H1 (cell line): ENCODE measurements at regions not wholly inside any gene's neighbourhood (a gene's known extent, or its start where the extent isn't known, plus 50 kb on each side); places are given as distances from the start of the nearest gene placed in this dataset.

Experiments used
- CTCF ChIA-PET: fragments of 300-600 bp; sonication (Branson Sonifier 250); formaldehyde crosslinking; loops from one replicate; lab custom pipeline; 2021; ENCODE audit not compliant: partially characterized antibody; lab: Charles Lee
- POLR2A ChIA-PET: fragments of 300-600 bp; sonication (Branson Sonifier 250); formaldehyde crosslinking; loops from one replicate; lab custom pipeline; 2021; ENCODE audit warnings: inconsistent platforms; ENCODE audit not compliant: partially characterized antibody; lab: Charles Lee
- DNase-seq, 2 experiments: peaks; one replicate each; pipeline versions ENCODE4 v3.0.0 to v3.0.0-alpha.2; 2010 to 2022; ENCODE audit warnings: low spot score in 2 of 2, low read depth in 1 of 2, mixed read lengths in 1 of 2
- FAIRE-seq: peaks from 2 replicates; lab custom pipeline; 2011; peaks lifted over from hg19 to GRCh38; lab: Jason Lieb, UNC
- H2AFZ ChIP-seq: 2 replicates; pipeline ENCODE4 v1.8.1; 2012; ENCODE audit warnings: low read length, inconsistent platforms
- H2AK5ac ChIP-seq: 2 replicates; pipeline ENCODE4 v1.6.1; 2013; ENCODE audit warnings: low read depth, low read length
- H2BK120ac ChIP-seq: replicated peaks from 2 replicates; pipeline ENCODE3; 2013; ENCODE audit warnings: low read depth, low read length, inconsistent platforms
- H2BK12ac ChIP-seq: 2 replicates; pipeline ENCODE4 v1.6.1; 2013; ENCODE audit warnings: low read depth, low read length
- H2BK15ac ChIP-seq: 2 replicates; pipeline ENCODE4 v1.6.1; 2013; ENCODE audit warnings: low read length
- H2BK20ac ChIP-seq: 2 replicates; pipeline ENCODE4 v1.6.1; 2013; ENCODE audit warnings: low read length
- H2BK5ac ChIP-seq: 2 replicates; pipeline ENCODE4 v1.6.1; 2013; ENCODE audit warnings: low read depth, low read length
- H3K14ac ChIP-seq: 2 replicates; pipeline ENCODE4 v1.6.1; 2013; ENCODE audit warnings: inconsistent platforms; ENCODE audit not compliant: insufficient read length
- H3K18ac ChIP-seq: 2 replicates; pipeline ENCODE4 v1.6.1; 2013; ENCODE audit warnings: low read length; ENCODE audit errors: extremely low read depth
- H3K23ac ChIP-seq: 2 replicates; pipeline ENCODE4 v1.6.1; 2013; ENCODE audit warnings: inconsistent platforms; ENCODE audit not compliant: insufficient read length
- H3K23me2 ChIP-seq: 2 replicates; pipeline ENCODE4 v1.6.1; 2013; ENCODE audit warnings: low read depth, low read length
- H3K27ac ChIP-seq: 2 replicates; pipeline ENCODE4 v1.6.1; 2011; ENCODE audit warnings: low read depth, low read length, inconsistent platforms
- H3K27me3 ChIP-seq, 4 experiments: replicated peaks in 1 of 4; 1 replicate in 1 of 4; 2 replicates in 3 of 4; pipeline versions ENCODE4 v1.6.1 to v1.8.1; 2011 to 2013; ENCODE audit warnings: low read length in 3 of 4, mild to moderate bottlenecking in 3 of 4, inconsistent platforms in 2 of 4, mixed read lengths in 2 of 4, moderate library complexity in 1 of 4; ENCODE audit not compliant: control insufficient read depth in 3 of 4, insufficient read depth in 3 of 4; ENCODE audit errors: extremely low read depth in 1 of 4
- H3K36me3 ChIP-seq, 4 experiments: 2 replicates each; pipeline versions ENCODE4 v1.6.1 to v1.8.1; 2011 to 2013; ENCODE audit warnings: mild to moderate bottlenecking in 4 of 4, low read length in 3 of 4, moderate library complexity in 2 of 4, control low read depth in 1 of 4, inconsistent platforms in 1 of 4; ENCODE audit not compliant: insufficient read depth in 4 of 4, control insufficient read depth in 2 of 4
- H3K4ac ChIP-seq: replicated peaks from 2 replicates; pipeline ENCODE3; 2013; ENCODE audit warnings: low read length, low read depth, mixed read lengths, inconsistent platforms; ENCODE audit not compliant: insufficient read length
- H3K4me1 ChIP-seq, 4 experiments: replicated peaks in 1 of 4; 1 replicate in 1 of 4; 2 replicates in 3 of 4; pipeline versions ENCODE4 v1.6.1 to v1.8.1; 2011 to 2013; ENCODE audit warnings: low read length in 3 of 4, inconsistent platforms in 2 of 4, mixed read lengths in 1 of 4; ENCODE audit not compliant: insufficient read depth in 4 of 4, control insufficient read depth in 3 of 4
- H3K4me2 ChIP-seq, 2 experiments: 2 replicates each; pipeline versions ENCODE4 v1.6.1 to v1.8.1; 2011 to 2013; ENCODE audit warnings: low read depth in 2 of 2, low read length in 2 of 2, control low read depth in 1 of 2, inconsistent platforms in 1 of 2, mild to moderate bottlenecking in 1 of 2; ENCODE audit not compliant: insufficient read depth in 1 of 2
- H3K4me3 ChIP-seq, 4 experiments: fragments of 200-600, 300-600 bp in 1 of 4; sonication (generic), shearing (Covaris generic), sonication (Bioruptor Twin) in 1 of 4; 2 replicates each; pipeline versions ENCODE4 v1.5.1 to v1.8.1; 2011 to 2016; ENCODE audit warnings: low read length in 4 of 4, low read depth in 3 of 4, control low read depth in 2 of 4, inconsistent platforms in 2 of 4, mild to moderate bottlenecking in 2 of 4, mixed read lengths in 1 of 4, moderate library complexity in 1 of 4; ENCODE audit not compliant: insufficient read depth in 2 of 4; ENCODE audit errors: extremely low read depth in 1 of 4
- H3K56ac ChIP-seq: replicated peaks from 2 replicates; pipeline ENCODE3; 2013; ENCODE audit warnings: low read depth, mild to moderate bottlenecking, mixed read lengths, low read length, inconsistent platforms; ENCODE audit not compliant: insufficient read length
- H3K79me1 ChIP-seq: 2 replicates; pipeline ENCODE4 v1.6.1; 2013; ENCODE audit warnings: low read depth, low read length, control low read depth
- H3K79me2 ChIP-seq, 2 experiments: 2 replicates each; pipeline versions ENCODE4 v1.6.1 to v1.8.1; 2012 to 2013; ENCODE audit warnings: low read length in 2 of 2, mild to moderate bottlenecking in 2 of 2, inconsistent platforms in 1 of 2; ENCODE audit not compliant: insufficient read depth in 2 of 2, control insufficient read depth in 1 of 2
- H3K9ac ChIP-seq, 4 experiments: replicated peaks in 1 of 4; 1 replicate in 1 of 4; 2 replicates in 3 of 4; pipeline versions ENCODE4 v1.6.1 to v1.8.1; 2011 to 2013; ENCODE audit warnings: low read depth in 3 of 4, low read length in 3 of 4, control low read depth in 2 of 4, mild to moderate bottlenecking in 2 of 4, moderate library complexity in 2 of 4, inconsistent platforms in 1 of 4; ENCODE audit errors: extremely low read depth in 1 of 4
- H3K9me3 ChIP-seq, 2 experiments: 2 replicates each; pipeline versions ENCODE4 v1.6.1 to v1.8.1; 2012 to 2013; ENCODE audit warnings: mild to moderate bottlenecking in 2 of 2, moderate library complexity in 2 of 2, control low read depth in 1 of 2, inconsistent platforms in 1 of 2, low read depth in 1 of 2, low read length in 1 of 2, mixed read lengths in 1 of 2; ENCODE audit not compliant: insufficient read depth in 2 of 2
- H4K20me1 ChIP-seq, 2 experiments: replicated peaks in 1 of 2; 2 replicates each; pipeline versions ENCODE3 to v1.8.1; 2011 to 2013; ENCODE audit warnings: inconsistent platforms in 2 of 2, low read length in 2 of 2, mild to moderate bottlenecking in 1 of 2; ENCODE audit not compliant: insufficient read depth in 2 of 2, control insufficient read depth in 1 of 2
- H4K5ac ChIP-seq: 2 replicates; pipeline ENCODE4 v1.6.1; 2013; ENCODE audit warnings: low read length, low read depth, mixed read lengths, inconsistent platforms; ENCODE audit not compliant: insufficient read length
- H4K8ac ChIP-seq: 2 replicates; pipeline ENCODE4 v1.8.0; 2013; ENCODE audit warnings: mild to moderate bottlenecking, moderate library complexity, low read length, inconsistent platforms; ENCODE audit not compliant: insufficient read depth; ENCODE audit errors: extremely low read depth
- H4K91ac ChIP-seq: replicated peaks from 2 replicates; pipeline ENCODE3; 2013; ENCODE audit warnings: low read length, mixed read lengths, inconsistent platforms; ENCODE audit not compliant: insufficient read length
- BRCA1 ChIP-seq: IDR thresholded peaks from 2 replicates; pipeline ENCODE4 v1.6.1; 2012; ENCODE audit warnings: low read depth, low read length, improper control_type of control experiment
- CBX8 ChIP-seq: fragments of 300-800, 300-1000 bp; sonication (generic); IDR thresholded peaks from 2 replicates; pipeline ENCODE4 v1.7.1; 2016; ENCODE audit warnings: low read depth, low read length, borderline replicate concordance
- EZH2 ChIP-seq: fragments of 200-600 bp; sonication (generic); IDR thresholded peaks from 2 replicates; pipeline ENCODE4 v1.7.1; 2012; ENCODE audit warnings: low read depth, mild to moderate bottlenecking, moderate library complexity, low read length, inconsistent platforms; ENCODE audit not compliant: severe bottlenecking
- HDAC2 ChIP-seq, 2 experiments: fragments of 300-600 bp in 1 of 2; sonication (generic) in 1 of 2; IDR thresholded peaks; 2 replicates each; pipeline ENCODE4 v1.6.1; 2011 to 2012; ENCODE audit warnings: low read depth in 2 of 2, low read length in 2 of 2, mild to moderate bottlenecking in 2 of 2, moderate library complexity in 2 of 2, borderline replicate concordance in 1 of 2, inconsistent platforms in 1 of 2
- JUND ChIP-seq: IDR thresholded peaks from 2 replicates; pipeline ENCODE4 v1.6.1; 2011; ENCODE audit warnings: mild to moderate bottlenecking, improper control_type of control experiment, low read length
- KDM1A ChIP-seq: fragments of 200-600, 300-600 bp; sonication (generic); IDR thresholded peaks from 2 replicates; pipeline ENCODE4 v1.7.1; 2016; ENCODE audit warnings: mild to moderate bottlenecking, low read length, borderline replicate concordance
- MAFK ChIP-seq: IDR thresholded peaks from 2 replicates; pipeline ENCODE4 v1.6.1; 2012; ENCODE audit warnings: low read depth, mild to moderate bottlenecking, improper control_type of control experiment, low read length
- POLR2A ChIP-seq, 2 experiments: IDR thresholded peaks; 1 replicate in 1 of 2; 2 replicates in 1 of 2; pipeline ENCODE4 v1.6.1; 2011; ENCODE audit warnings: low read depth in 2 of 2, low read length in 2 of 2, mild to moderate bottlenecking in 2 of 2; ENCODE audit errors: control extremely low read depth in 1 of 2
- POU5F1 ChIP-seq: IDR thresholded peaks from 2 replicates; pipeline ENCODE4 v1.6.1; 2011; ENCODE audit warnings: low read depth, mild to moderate bottlenecking, low read length, moderate library complexity
- RBBP5 ChIP-seq: IDR thresholded peaks from 2 replicates; pipeline ENCODE4 v1.7.1; 2012; ENCODE audit warnings: low read depth, mild to moderate bottlenecking, inconsistent platforms, low read length, moderate library complexity, borderline replicate concordance
- RFX5 ChIP-seq: IDR thresholded peaks from 2 replicates; pipeline ENCODE4 v1.6.1; 2011; ENCODE audit warnings: low read depth, low read length, improper control_type of control experiment, borderline replicate concordance
- RXRA ChIP-seq: IDR thresholded peaks from 2 replicates; pipeline ENCODE4 v1.6.1; 2011; ENCODE audit warnings: low read depth, mild to moderate bottlenecking, low read length, moderate library complexity; ENCODE audit not compliant: insufficient read depth
- SIX5 ChIP-seq: IDR thresholded peaks from 2 replicates; pipeline ENCODE4 v1.6.1; 2011; ENCODE audit warnings: mild to moderate bottlenecking, low read depth, low read length
- SP2 ChIP-seq: IDR thresholded peaks from 2 replicates; pipeline ENCODE4 v1.6.1; 2012; ENCODE audit warnings: mild to moderate bottlenecking, low read length, inconsistent platforms
- TBP ChIP-seq: IDR thresholded peaks from 2 replicates; pipeline ENCODE4 v1.6.1; 2011; ENCODE audit warnings: low read depth, low read length, improper control_type of control experiment
- WGBS, 2 experiments: shearing (Covaris generic) in 1 of 2; methylation state at CpG; one replicate each; pipeline versions ENCODE4 v1.1.6 to v1.1.7; 2013 to 2015; ENCODE audit warnings: low lambda C conversion rate in 2 of 2, mixed read lengths in 2 of 2, inconsistent platforms in 1 of 2, low coverage in 1 of 2, missing lambda C conversion rate in 1 of 2; ENCODE audit not compliant: insufficient replicate concordance in 2 of 2, insufficient coverage in 1 of 2, insufficient read length in 1 of 2; ENCODE audit errors: extremely low coverage in 1 of 2, missing lambda C conversion rate in 1 of 2; 5-methylcytosine and 5-hydroxymethylcytosine counted together

GRCh38 chr11:123291201-123291869 is 96.3 kb upstream of the CLMP start:
- H3K9me3 ChIP-seq: no peaks in the 10 kb centered on the region
- no peak for DNase-seq
- no peak overlapping the region for H2BK120ac ChIP-seq
- H3K56ac ChIP-seq: no peak overlapping the region
- no peak overlapping the region for H2BK15ac ChIP-seq
- no peaks in the 10 kb centered on the region for H3K4me1 ChIP-seq
- no peak overlapping the region for H4K5ac ChIP-seq
- H3K27me3 ChIP-seq: no peaks in the 10 kb centered on the region
- H3K79me1 ChIP-seq: no peaks in the 10 kb centered on the region
- no peak overlapping the region for H3K4me3 ChIP-seq
- H3K36me3 ChIP-seq: no peaks in the 10 kb centered on the region
- CTCF ChIA-PET: interaction anchor here (0.6 to 3.5 kb wide), 9 partner anchors 8 to 680 kb away, joined by 3 to 14 read pairs (median 3); no protein-coding TSS in a partner anchor
- H3K23ac ChIP-seq: no peak overlapping the region
- H3K4ac ChIP-seq: no peak overlapping the region
- no peak overlapping the region for H4K8ac ChIP-seq
- H3K27ac ChIP-seq: no peak overlapping the region
- no peak overlapping the region for H3K14ac ChIP-seq
- POLR2A ChIA-PET: no interaction called here
- no peak overlapping the region for H2AK5ac ChIP-seq
- no peak overlapping the region for H2AFZ ChIP-seq
- H3K4me2 ChIP-seq: no peak overlapping the region
- no peak overlapping the region; a peak in 1 of 7 replicates for H3K9ac ChIP-seq
- H3K23me2 ChIP-seq: no peaks in the 10 kb centered on the region
- H3K79me2 ChIP-seq: no peaks in the 10 kb centered on the region
- no peak overlapping the region for H2BK5ac ChIP-seq
- H2BK20ac ChIP-seq: no peak overlapping the region
- H4K20me1 ChIP-seq: no peaks in the 10 kb centered on the region
- no peak overlapping the region for H3K18ac ChIP-seq
- H4K91ac ChIP-seq: no peak overlapping the region
- no peak overlapping the region for H2BK12ac ChIP-seq
- 77% methylated on average over 7 of the region's 7 CpGs; no CpG with 5 or more reads in 1 of the 2 experiments for WGBS, 2 experiments
- no peak for FAIRE-seq
- TF ChIP-seq KDM1A (no peak), SIX5 (no peak), BRCA1 (no peak), POU5F1 (no peak), MAFK (no peak), RFX5 (no peak), EZH2 (no peak), SP2 (no peak), TBP (no peak), HDAC2 (IDR thresholded peaks at IDR 0.05; ENCODE audit: borderline replicate concordance in 1 of 2, low read depth in 2 of 2, low read length in 2 of 2) (no peak), JUND (no peak), CBX8 (no peak), RBBP5 (no peak), POLR2A (IDR thresholded peaks at IDR 0.05; ENCODE audit: control extremely low read depth in 1 of 2, low read depth in 2 of 2, low read length in 2 of 2) (no peak), RXRA (no peak)
